ENCODE measurements at regions not wholly inside any gene's neighbourhood (a gene's known extent, or its start where the extent isn't known, plus 50 kb on each side); places are given as distances from the start of the nearest gene placed in this dataset.

DNA sequence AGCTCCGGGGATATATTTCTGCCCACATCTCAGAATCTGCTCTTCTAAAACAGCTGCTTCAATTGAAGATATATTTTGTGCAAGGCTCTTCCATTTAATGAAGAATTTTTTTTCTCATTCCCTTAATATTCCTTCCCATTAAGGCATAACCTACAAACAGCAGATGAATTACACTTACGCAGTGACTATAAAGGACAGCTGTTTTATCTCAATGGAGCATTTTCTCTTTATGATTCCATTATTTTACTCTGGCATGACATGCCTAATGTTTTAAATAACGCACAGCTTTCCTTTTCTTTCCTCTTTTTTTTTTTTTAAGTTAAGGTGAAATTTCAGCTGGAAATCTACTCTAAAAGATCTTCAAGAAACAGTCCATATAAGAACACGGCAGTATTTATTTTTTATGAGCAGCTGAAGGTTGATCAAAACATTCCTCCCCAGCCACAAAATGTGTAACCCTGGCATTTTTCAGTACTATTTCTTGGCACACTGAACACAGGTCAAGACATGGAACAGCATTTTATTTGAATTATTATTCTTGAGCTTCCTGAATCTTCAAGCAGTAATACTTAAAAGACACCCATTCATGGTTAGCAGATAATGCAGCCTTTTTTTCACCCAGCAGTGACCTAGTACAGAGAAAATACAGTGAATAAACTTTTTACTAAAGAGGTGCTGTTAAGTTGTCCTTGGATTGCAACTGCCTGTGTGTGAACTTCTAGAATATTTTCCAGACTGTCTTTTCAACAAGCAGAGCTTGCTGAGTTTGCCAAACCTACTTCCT lies 118.1 kb upstream of the FOXN3 start:
- TF ChIP-seq RAD21 (conservative IDR thresholded peaks at IDR 0.05), result no peak
- TF ChIP-seq, protein P1, sequence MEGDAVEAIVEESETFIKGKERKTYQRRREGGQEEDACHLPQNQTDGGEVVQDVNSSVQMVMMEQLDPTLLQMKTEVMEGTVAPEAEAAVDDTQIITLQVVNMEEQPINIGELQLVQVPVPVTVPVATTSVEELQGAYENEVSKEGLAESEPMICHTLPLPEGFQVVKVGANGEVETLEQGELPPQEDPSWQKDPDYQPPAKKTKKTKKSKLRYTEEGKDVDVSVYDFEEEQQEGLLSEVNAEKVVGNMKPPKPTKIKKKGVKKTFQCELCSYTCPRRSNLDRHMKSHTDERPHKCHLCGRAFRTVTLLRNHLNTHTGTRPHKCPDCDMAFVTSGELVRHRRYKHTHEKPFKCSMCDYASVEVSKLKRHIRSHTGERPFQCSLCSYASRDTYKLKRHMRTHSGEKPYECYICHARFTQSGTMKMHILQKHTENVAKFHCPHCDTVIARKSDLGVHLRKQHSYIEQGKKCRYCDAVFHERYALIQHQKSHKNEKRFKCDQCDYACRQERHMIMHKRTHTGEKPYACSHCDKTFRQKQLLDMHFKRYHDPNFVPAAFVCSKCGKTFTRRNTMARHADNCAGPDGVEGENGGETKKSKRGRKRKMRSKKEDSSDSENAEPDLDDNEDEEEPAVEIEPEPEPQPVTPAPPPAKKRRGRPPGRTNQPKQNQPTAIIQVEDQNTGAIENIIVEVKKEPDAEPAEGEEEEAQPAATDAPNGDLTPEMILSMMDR (IDR thresholded peaks at IDR 0.05; ENCODE audit: poor library complexity, severe bottlenecking), result no peak
- no peak for TF ChIP-seq POLR2AphosphoS5 (IDR thresholded peaks at IDR 0.05)
- no peak for TF ChIP-seq EZH2 (IDR thresholded peaks at IDR 0.05; ENCODE audit: borderline replicate concordance, insufficient read depth, low read length, poor library complexity, severe bottlenecking)

Data from neural cell (in vitro differentiated cells).